SK-N-SH (cell line): ENCODE measurements at regions not wholly inside any gene's neighbourhood (a gene's known extent, or its start where the extent isn't known, plus 50 kb on each side); places are given as distances from the start of the nearest gene placed in this dataset.

Experiments used
- CTCF ChIP-seq: fragments of 200-600 bp; sonication (generic); IDR thresholded peaks from 2 replicates; pipeline ENCODE4 v1.6.1; 2017; ENCODE audit warnings: antibody characterized with exemption, mild to moderate bottlenecking, moderate library complexity
- EP300 ChIP-seq, 2 experiments: IDR thresholded peaks; 2 replicates each; pipeline versions ENCODE4 v1.4.0 to v1.6.1; 2012; ENCODE audit warnings: borderline replicate concordance in 1 of 2, low read depth in 1 of 2, low read length in 1 of 2
- FOXM1 ChIP-seq: IDR thresholded peaks from 2 replicates; pipeline ENCODE4 v1.4.0; 2012; ENCODE audit warnings: low read depth, mild to moderate bottlenecking
- RAD21 ChIP-seq: IDR thresholded peaks from 2 replicates; pipeline ENCODE4 v1.6.1; 2012; ENCODE audit warnings: mild to moderate bottlenecking, low read length
- YY1 ChIP-seq: IDR thresholded peaks from 2 replicates; pipeline ENCODE4 v1.4.0; 2012; ENCODE audit warnings: low read depth, mild to moderate bottlenecking
- TF ChIP-seq, protein P1 (sequence below): fragments of 150-350 bp; IDR thresholded peaks from 2 replicates; pipeline ENCODE4 v1.6.1; 2017; ENCODE audit warnings: antibody characterized with exemption, low read length, low read depth, borderline replicate concordance

DNA sequence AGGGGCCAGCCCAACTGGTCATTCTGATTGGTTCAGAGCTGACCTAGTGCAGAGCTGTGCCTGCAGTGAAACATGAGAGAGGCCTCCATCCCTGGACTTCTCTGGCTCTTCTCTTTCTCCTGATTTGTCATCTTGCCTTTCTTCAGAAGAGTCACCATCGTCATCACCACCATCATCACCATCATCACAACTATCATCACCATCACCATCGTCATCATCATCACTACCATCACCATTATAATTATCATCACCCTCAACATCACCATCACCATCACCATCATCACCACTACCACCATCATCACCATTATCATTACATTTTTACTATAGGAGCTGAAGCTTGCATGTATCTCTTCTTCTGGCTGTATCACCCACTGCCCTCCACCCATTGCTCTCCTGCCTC lies 94.5 kb upstream of the FAM20A start:
- no peak for TF ChIP-seq EP300 (IDR thresholded peaks at IDR 0.05; ENCODE audit: borderline replicate concordance in 1 of 2, low read depth in 1 of 2, low read length in 1 of 2)
- TF ChIP-seq YY1, result no peak
- no peak for TF ChIP-seq CTCF
- TF ChIP-seq RAD21, result no peak
- TF ChIP-seq FOXM1, result no peak
- TF ChIP-seq, protein P1, sequence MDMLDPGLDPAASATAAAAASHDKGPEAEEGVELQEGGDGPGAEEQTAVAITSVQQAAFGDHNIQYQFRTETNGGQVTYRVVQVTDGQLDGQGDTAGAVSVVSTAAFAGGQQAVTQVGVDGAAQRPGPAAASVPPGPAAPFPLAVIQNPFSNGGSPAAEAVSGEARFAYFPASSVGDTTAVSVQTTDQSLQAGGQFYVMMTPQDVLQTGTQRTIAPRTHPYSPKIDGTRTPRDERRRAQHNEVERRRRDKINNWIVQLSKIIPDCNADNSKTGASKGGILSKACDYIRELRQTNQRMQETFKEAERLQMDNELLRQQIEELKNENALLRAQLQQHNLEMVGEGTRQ, result no peak
